TTC549 (cell line): ENCODE measurements at regions not wholly inside any gene's neighbourhood (a gene's known extent, or its start where the extent isn't known, plus 50 kb on each side); places are given as distances from the start of the nearest gene placed in this dataset.

Source experiments
- FAIRE-seq: peaks from 2 replicates; lab custom pipeline; 2012; peaks lifted over from hg19 to GRCh38; lab: Jason Lieb, UNC

GRCh38 chr5:68432682-68433081 is 217.1 kb downstream of the PIK3R1 start:
- FAIRE-seq, result no peak

- FAIRE-seq, result no peak
Observed at GRCh38 chr5:68433526-68433922, 218.0 kb downstream of the PIK3R1 start.

- FAIRE-seq, result no peak
Observed at GRCh38 chr5:68433923-68434879, 218.6 kb downstream of the PIK3R1 start.

- no peak for FAIRE-seq
Observed at GRCh38 chr5:68435611-68436010, 220.1 kb downstream of the PIK3R1 start.

GRCh38 chr5:68436686-68437520 is 221.3 kb downstream of the PIK3R1 start:
- no peak for FAIRE-seq

- FAIRE-seq, result no peak
Observed at GRCh38 chr5:68438876-68439275, 223.3 kb downstream of the PIK3R1 start.

- no peak for FAIRE-seq
Observed at GRCh38 chr5:68440245-68440644, 224.7 kb downstream of the PIK3R1 start.

- no peak for FAIRE-seq
Observed at GRCh38 chr5:68440651-68441050, 225.1 kb downstream of the PIK3R1 start.

- no peak for FAIRE-seq
Observed at GRCh38 chr5:68441309-68442073, 225.9 kb downstream of the PIK3R1 start.

- FAIRE-seq, result no peak
Observed at GRCh38 chr5:68443091-68443490, 227.5 kb downstream of the PIK3R1 start.

- FAIRE-seq, result no peak
Observed at GRCh38 chr5:68444048-68444447, 228.5 kb downstream of the PIK3R1 start.

- no peak for FAIRE-seq
Observed at GRCh38 chr5:68444833-68445232, 229.3 kb downstream of the PIK3R1 start.

GRCh38 chr5:68445257-68446069 is 229.9 kb downstream of the PIK3R1 start:
- no peak for FAIRE-seq

- no peak for FAIRE-seq
Observed at GRCh38 chr5:68446070-68446357, 230.5 kb downstream of the PIK3R1 start.

GRCh38 chr5:68446487-68446894 is 230.9 kb downstream of the PIK3R1 start:
- no peak for FAIRE-seq

GRCh38 chr5:68447136-68447929 is 231.8 kb downstream of the PIK3R1 start:
- no peak for FAIRE-seq

GRCh38 chr5:68449380-68449779 is 233.8 kb downstream of the PIK3R1 start:
- FAIRE-seq, result no peak

GRCh38 chr5:68450245-68450852 is 234.8 kb downstream of the PIK3R1 start:
- no peak for FAIRE-seq

- FAIRE-seq, result no peak
Observed at GRCh38 chr5:68452286-68452685, 236.7 kb downstream of the PIK3R1 start.

- no peak for FAIRE-seq
Observed at GRCh38 chr5:68454172-68454571, 238.6 kb downstream of the PIK3R1 start.
